GM23338 (cell line): ENCODE measurements at regions not wholly inside any gene's neighbourhood (a gene's known extent, or its start where the extent isn't known, plus 50 kb on each side); places are given as distances from the start of the nearest gene placed in this dataset.

Experiments used
- CTCF ChIP-seq, 2 experiments: fragments of 200-600 bp in 1 of 2; sonication (generic) in 1 of 2; conservative IDR thresholded peaks; 2 replicates each; pipeline versions ENCODE4 v1.5.1 to v1.6.1; 2016 to 2017; ENCODE audit warnings: antibody characterized with exemption in 2 of 2, low read depth in 2 of 2, mild to moderate bottlenecking in 2 of 2, moderate library complexity in 1 of 2
- EZH2 ChIP-seq: fragments of 200-600 bp; sonication (generic); IDR thresholded peaks from one replicate; pipeline ENCODE4 v1.8.0; 2017; ENCODE audit warnings: antibody characterized with exemption, mild to moderate bottlenecking, low read depth; ENCODE audit not compliant: unreplicated experiment
- EZH2phosphoT487 ChIP-seq: fragments of 200-600 bp; sonication (generic); IDR thresholded peaks from one replicate; pipeline ENCODE4 v1.8.1; 2018; ENCODE audit warnings: antibody characterized with exemption; ENCODE audit not compliant: unreplicated experiment
- JUNB ChIP-seq: IDR thresholded peaks from one replicate; pipeline ENCODE4 v1.6.1; 2016; ENCODE audit warnings: antibody characterized with exemption; ENCODE audit not compliant: unreplicated experiment
- POLR2AphosphoS5 ChIP-seq: IDR thresholded peaks from 2 replicates; pipeline ENCODE4 v1.6.1; 2016; ENCODE audit warnings: antibody characterized with exemption, low read depth
- ZNF114 ChIP-seq: fragments of 250-450 bp; sonication (Bioruptor Pico); IDR thresholded peaks from 2 replicates; pipeline ENCODE4 v1.5.0; 2020; ENCODE audit warnings: mild to moderate bottlenecking, moderate library complexity
- TF ChIP-seq, protein P1 (sequence below): fragments of 250-450 bp; sonication (Bioruptor Pico); IDR thresholded peaks from 2 replicates; pipeline ENCODE4 v1.5.0; 2020; ENCODE audit warnings: mild to moderate bottlenecking, moderate library complexity
- TF ChIP-seq, protein P2 (sequence below): IDR thresholded peaks from one replicate; pipeline ENCODE4 v1.6.1; 2018; ENCODE audit warnings: antibody characterized with exemption; ENCODE audit not compliant: unreplicated experiment
- TF ChIP-seq, protein P3 (sequence below): IDR thresholded peaks from 2 replicates; pipeline ENCODE4 v1.6.1; 2016; ENCODE audit warnings: antibody characterized with exemption

GRCh38 chr5:86452251-86452650 is 165.5 kb upstream of the COX7C start:
- TF ChIP-seq, protein P1, sequence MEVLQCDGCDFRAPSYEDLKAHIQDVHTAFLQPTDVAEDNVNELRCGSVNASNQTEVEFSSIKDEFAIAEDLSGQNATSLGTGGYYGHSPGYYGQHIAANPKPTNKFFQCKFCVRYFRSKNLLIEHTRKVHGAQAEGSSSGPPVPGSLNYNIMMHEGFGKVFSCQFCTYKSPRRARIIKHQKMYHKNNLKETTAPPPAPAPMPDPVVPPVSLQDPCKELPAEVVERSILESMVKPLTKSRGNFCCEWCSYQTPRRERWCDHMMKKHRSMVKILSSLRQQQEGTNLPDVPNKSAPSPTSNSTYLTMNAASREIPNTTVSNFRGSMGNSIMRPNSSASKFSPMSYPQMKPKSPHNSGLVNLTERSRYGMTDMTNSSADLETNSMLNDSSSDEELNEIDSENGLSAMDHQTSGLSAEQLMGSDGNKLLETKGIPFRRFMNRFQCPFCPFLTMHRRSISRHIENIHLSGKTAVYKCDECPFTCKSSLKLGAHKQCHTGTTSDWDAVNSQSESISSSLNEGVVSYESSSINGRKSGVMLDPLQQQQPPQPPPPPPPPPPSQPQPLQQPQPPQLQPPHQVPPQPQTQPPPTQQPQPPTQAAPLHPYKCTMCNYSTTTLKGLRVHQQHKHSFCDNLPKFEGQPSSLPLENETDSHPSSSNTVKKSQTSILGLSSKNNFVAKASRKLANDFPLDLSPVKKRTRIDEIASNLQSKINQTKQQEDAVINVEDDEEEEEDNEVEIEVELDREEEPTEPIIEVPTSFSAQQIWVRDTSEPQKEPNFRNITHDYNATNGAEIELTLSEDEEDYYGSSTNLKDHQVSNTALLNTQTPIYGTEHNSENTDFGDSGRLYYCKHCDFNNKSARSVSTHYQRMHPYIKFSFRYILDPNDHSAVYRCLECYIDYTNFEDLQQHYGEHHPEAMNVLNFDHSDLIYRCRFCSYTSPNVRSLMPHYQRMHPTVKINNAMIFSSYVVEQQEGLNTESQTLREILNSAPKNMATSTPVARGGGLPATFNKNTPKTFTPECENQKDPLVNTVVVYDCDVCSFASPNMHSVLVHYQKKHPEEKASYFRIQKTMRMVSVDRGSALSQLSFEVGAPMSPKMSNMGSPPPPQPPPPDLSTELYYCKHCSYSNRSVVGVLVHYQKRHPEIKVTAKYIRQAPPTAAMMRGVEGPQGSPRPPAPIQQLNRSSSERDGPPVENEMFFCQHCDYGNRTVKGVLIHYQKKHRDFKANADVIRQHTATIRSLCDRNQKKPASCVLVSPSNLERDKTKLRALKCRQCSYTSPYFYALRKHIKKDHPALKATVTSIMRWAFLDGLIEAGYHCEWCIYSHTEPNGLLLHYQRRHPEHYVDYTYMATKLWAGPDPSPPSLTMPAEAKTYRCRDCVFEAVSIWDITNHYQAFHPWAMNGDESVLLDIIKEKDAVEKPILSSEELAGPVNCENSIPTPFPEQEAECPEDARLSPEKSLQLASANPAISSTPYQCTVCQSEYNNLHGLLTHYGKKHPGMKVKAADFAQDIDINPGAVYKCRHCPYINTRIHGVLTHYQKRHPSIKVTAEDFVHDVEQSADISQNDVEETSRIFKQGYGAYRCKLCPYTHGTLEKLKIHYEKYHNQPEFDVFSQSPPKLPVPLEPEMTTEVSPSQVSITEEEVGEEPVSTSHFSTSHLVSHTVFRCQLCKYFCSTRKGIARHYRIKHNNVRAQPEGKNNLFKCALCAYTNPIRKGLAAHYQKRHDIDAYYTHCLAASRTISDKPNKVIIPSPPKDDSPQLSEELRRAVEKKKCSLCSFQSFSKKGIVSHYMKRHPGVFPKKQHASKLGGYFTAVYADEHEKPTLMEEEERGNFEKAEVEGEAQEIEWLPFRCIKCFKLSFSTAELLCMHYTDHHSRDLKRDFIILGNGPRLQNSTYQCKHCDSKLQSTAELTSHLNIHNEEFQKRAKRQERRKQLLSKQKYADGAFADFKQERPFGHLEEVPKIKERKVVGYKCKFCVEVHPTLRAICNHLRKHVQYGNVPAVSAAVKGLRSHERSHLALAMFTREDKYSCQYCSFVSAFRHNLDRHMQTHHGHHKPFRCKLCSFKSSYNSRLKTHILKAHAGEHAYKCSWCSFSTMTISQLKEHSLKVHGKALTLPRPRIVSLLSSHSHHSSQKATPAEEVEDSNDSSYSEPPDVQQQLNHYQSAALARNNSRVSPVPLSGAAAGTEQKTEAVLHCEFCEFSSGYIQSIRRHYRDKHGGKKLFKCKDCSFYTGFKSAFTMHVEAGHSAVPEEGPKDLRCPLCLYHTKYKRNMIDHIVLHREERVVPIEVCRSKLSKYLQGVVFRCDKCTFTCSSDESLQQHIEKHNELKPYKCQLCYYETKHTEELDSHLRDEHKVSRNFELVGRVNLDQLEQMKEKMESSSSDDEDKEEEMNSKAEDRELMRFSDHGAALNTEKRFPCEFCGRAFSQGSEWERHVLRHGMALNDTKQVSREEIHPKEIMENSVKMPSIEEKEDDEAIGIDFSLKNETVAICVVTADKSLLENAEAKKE (CRISPR knock-in tag) = no peak
- TF ChIP-seq CTCF (conservative IDR thresholded peaks at IDR 0.05; ENCODE audit: low read depth in 2 of 2) = no peak
- TF ChIP-seq POLR2AphosphoS5 = no peak
- TF ChIP-seq, protein P2, sequence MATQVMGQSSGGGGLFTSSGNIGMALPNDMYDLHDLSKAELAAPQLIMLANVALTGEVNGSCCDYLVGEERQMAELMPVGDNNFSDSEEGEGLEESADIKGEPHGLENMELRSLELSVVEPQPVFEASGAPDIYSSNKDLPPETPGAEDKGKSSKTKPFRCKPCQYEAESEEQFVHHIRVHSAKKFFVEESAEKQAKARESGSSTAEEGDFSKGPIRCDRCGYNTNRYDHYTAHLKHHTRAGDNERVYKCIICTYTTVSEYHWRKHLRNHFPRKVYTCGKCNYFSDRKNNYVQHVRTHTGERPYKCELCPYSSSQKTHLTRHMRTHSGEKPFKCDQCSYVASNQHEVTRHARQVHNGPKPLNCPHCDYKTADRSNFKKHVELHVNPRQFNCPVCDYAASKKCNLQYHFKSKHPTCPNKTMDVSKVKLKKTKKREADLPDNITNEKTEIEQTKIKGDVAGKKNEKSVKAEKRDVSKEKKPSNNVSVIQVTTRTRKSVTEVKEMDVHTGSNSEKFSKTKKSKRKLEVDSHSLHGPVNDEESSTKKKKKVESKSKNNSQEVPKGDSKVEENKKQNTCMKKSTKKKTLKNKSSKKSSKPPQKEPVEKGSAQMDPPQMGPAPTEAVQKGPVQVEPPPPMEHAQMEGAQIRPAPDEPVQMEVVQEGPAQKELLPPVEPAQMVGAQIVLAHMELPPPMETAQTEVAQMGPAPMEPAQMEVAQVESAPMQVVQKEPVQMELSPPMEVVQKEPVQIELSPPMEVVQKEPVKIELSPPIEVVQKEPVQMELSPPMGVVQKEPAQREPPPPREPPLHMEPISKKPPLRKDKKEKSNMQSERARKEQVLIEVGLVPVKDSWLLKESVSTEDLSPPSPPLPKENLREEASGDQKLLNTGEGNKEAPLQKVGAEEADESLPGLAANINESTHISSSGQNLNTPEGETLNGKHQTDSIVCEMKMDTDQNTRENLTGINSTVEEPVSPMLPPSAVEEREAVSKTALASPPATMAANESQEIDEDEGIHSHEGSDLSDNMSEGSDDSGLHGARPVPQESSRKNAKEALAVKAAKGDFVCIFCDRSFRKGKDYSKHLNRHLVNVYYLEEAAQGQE = no peak
- TF ChIP-seq EZH2 = no peak
- no peak for TF ChIP-seq EZH2phosphoT487
- TF ChIP-seq, protein P3, sequence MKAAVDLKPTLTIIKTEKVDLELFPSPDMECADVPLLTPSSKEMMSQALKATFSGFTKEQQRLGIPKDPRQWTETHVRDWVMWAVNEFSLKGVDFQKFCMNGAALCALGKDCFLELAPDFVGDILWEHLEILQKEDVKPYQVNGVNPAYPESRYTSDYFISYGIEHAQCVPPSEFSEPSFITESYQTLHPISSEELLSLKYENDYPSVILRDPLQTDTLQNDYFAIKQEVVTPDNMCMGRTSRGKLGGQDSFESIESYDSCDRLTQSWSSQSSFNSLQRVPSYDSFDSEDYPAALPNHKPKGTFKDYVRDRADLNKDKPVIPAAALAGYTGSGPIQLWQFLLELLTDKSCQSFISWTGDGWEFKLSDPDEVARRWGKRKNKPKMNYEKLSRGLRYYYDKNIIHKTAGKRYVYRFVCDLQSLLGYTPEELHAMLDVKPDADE = no peak
- TF ChIP-seq JUNB = no peak
- no peak for TF ChIP-seq ZNF114
